Breast epithelium (tissue), 4 donors: ENCODE measurements at regions not wholly inside any gene's neighbourhood (a gene's known extent, or its start where the extent isn't known, plus 50 kb on each side); places are given as distances from the start of the nearest gene placed in this dataset.
"Not testable (repeated sequence)": the region's sequence is repeated elsewhere in the genome, so short reads cannot be mapped to it uniquely, and the experiment has no call there.

ENCODE experiments used
- DNase-seq, 2 donors: peaks; one replicate each; pipeline ENCODE4 v3.0.0-alpha.2; 2019; ENCODE audit warnings: low spot score in 2 of 2
- H3K27ac ChIP-seq, 2 donors: fragments of 200-600 bp; sonication (generic) in 1 of 2; one replicate each; pipeline ENCODE4 v1.5.1; 2016 to 2019; ENCODE audit warnings: mild to moderate bottlenecking in 1 of 2
- H3K27me3 ChIP-seq, 2 donors: fragments of 200-600 bp; sonication (generic) in 1 of 2; one replicate each; pipeline versions ENCODE4 v1.5.1 to v1.6.0; 2017 to 2019; ENCODE audit warnings: control low read depth in 1 of 2, mild to moderate bottlenecking in 1 of 2
- H3K36me3 ChIP-seq: fragments of 200-600 bp; one replicate; pipeline ENCODE4 v1.5.1; 2019
- H3K4me1 ChIP-seq, 2 donors: fragments of 200-600 bp; sonication (generic); one replicate each; pipeline ENCODE4 v1.5.1; 2016 to 2019; ENCODE audit warnings: control low read depth in 1 of 2
- H3K4me3 ChIP-seq, 3 donors: fragments of 200-600 bp; sonication (generic); 1 replicate in 2 of 3; 2 replicates in 1 of 3; pipeline ENCODE4 v1.5.1; 2016 to 2019; ENCODE audit warnings: mild to moderate bottlenecking in 3 of 3, moderate library complexity in 2 of 3
- H3K9me3 ChIP-seq, 2 donors: fragments of 200-600 bp; sonication (generic) in 1 of 2; one replicate each; pipeline ENCODE4 v1.5.1; 2016 to 2019; ENCODE audit warnings: control low read depth in 1 of 2
- CTCF ChIP-seq, 3 donors: fragments of 450-650 bp; IDR thresholded peaks; one replicate each; pipeline ENCODE4 v1.5.1; 2016 to 2017; ENCODE audit warnings: antibody characterized with exemption in 3 of 3, mild to moderate bottlenecking in 3 of 3, moderate library complexity in 3 of 3
- POLR2A ChIP-seq: fragments of 450-650 bp; IDR thresholded peaks from one replicate; pipeline ENCODE4 v1.6.1; 2016; ENCODE audit warnings: antibody characterized with exemption, mild to moderate bottlenecking, moderate library complexity
- POLR2AphosphoS5 ChIP-seq, 3 donors: sonication (generic); formaldehyde crosslinking; IDR thresholded peaks; one replicate each; pipeline ENCODE4 v1.6.1; 2017; ENCODE audit warnings: antibody characterized with exemption in 3 of 3
- intact Hi-C: fragments of 100-400 bp; cut with DNase I; formaldehyde crosslinking; loops from one replicate; pipeline ENCODE4 v1.15.1; 2023; ENCODE audit warnings: low total_unique reads

- TF ChIP-seq POLR2A (no peak), CTCF (IDR thresholded peaks at IDR 0.05) (no peak), POLR2AphosphoS5 (IDR thresholded peaks at IDR 0.05) (no peak)
- no peak for DNase-seq
- Histone ChIP-seq H3K4me1 (no peaks in the 10 kb centered on the region), H3K27me3 (no peaks in the 10 kb centered on the region), H3K9me3 (no peaks in the 10 kb centered on the region), H3K36me3 (no peaks in the 10 kb centered on the region), H3K4me3 (no peak overlapping the region), H3K27ac (no peak overlapping the region)
- intact Hi-C loops = no loop called here
These were observed 233.9 kb upstream of the GBE1 start for GRCh38 chr3:81995329-81995728.

GRCh38 chr3:81989758-81990157 lies 228.3 kb upstream of the GBE1 start:
- no peaks in the 10 kb centered on the region for H3K4me1 ChIP-seq
- H3K27ac ChIP-seq = no peak overlapping the region
- no peak for DNase-seq
- intact Hi-C loops = no loop called here
- no peaks in the 10 kb centered on the region for H3K9me3 ChIP-seq
- H3K4me3 ChIP-seq = no peak overlapping the region
- no peaks in the 10 kb centered on the region for H3K36me3 ChIP-seq
- TF ChIP-seq POLR2A (no peak), CTCF (IDR thresholded peaks at IDR 0.05) (no peak), POLR2AphosphoS5 (IDR thresholded peaks at IDR 0.05) (no peak)
- H3K27me3 ChIP-seq = no peaks in the 10 kb centered on the region

- no peaks in the 10 kb centered on the region for H3K27me3 ChIP-seq
- no peaks in the 10 kb centered on the region for H3K36me3 ChIP-seq
- no peak overlapping the region for H3K27ac ChIP-seq
- TF ChIP-seq POLR2A (no peak), CTCF (IDR thresholded peaks at IDR 0.05) (no peak), POLR2AphosphoS5 (IDR thresholded peaks at IDR 0.05) (no peak)
- no peak for DNase-seq
- no peaks in the 10 kb centered on the region for H3K9me3 ChIP-seq
- intact Hi-C loops = no loop called here
- no peaks in the 10 kb centered on the region for H3K4me1 ChIP-seq
- no peak overlapping the region for H3K4me3 ChIP-seq
These were observed 227.8 kb upstream of the GBE1 start for GRCh38 chr3:81989274-81989673.

GRCh38 chr3:81987412-81987811 lies 226.0 kb upstream of the GBE1 start:
- intact Hi-C loops = not testable (repeated sequence)

GRCh38 chr3:81985996-81986723 lies 224.7 kb upstream of the GBE1 start:
- H3K27me3 ChIP-seq = no peaks in the 10 kb centered on the region
- no peaks in the 10 kb centered on the region for H3K4me1 ChIP-seq
- no peaks in the 10 kb centered on the region for H3K36me3 ChIP-seq
- no peaks in the 10 kb centered on the region for H3K9me3 ChIP-seq
- H3K4me3 ChIP-seq = no peak overlapping the region
- TF ChIP-seq CTCF (IDR thresholded peaks at IDR 0.05) (no peak), POLR2A (no peak), POLR2AphosphoS5 (IDR thresholded peaks at IDR 0.05) (no peak)
- intact Hi-C loops = no loop called here
- no peak for DNase-seq
- H3K27ac ChIP-seq = no peak overlapping the region

More at GRCh38 chr3:81987412-81987811, 226.0 kb upstream of the GBE1 start:
- H3K27ac ChIP-seq, H3K9me3 ChIP-seq, H3K36me3 ChIP-seq, H3K27me3 ChIP-seq, DNase-seq, H3K4me3 ChIP-seq, H3K4me1 ChIP-seq: not testable (repeated sequence)
